ENCODE measurements at regions not wholly inside any gene's neighbourhood (a gene's known extent, or its start where the extent isn't known, plus 50 kb on each side); places are given as distances from the start of the nearest gene placed in this dataset.

DNA sequence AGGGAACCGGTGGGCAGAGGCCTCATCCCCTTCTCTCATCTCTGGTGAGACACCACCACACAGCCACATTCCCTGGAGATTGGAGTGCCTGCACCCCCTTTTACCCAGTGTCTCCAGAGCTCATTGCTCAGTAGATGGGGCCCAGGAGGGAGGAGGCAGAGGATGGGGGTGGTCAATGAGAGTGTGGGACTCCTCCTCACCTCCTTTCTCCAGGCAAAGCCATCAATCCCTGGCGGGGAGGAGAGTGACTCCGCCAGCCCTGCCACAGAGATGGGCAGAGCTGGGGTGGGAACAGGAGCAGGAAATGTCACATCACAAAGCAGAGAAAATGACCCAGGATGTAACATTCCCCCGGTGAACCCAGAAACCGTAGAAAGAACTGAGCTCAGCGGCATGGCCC is 117.2 kb downstream of the MATN1 start:
- DNase-seq, result no peak

- DNase-seq, result no peak
These were observed 117.9 kb downstream of the MATN1 start for GRCh38 chr1:30605441-30605920.

DNA sequence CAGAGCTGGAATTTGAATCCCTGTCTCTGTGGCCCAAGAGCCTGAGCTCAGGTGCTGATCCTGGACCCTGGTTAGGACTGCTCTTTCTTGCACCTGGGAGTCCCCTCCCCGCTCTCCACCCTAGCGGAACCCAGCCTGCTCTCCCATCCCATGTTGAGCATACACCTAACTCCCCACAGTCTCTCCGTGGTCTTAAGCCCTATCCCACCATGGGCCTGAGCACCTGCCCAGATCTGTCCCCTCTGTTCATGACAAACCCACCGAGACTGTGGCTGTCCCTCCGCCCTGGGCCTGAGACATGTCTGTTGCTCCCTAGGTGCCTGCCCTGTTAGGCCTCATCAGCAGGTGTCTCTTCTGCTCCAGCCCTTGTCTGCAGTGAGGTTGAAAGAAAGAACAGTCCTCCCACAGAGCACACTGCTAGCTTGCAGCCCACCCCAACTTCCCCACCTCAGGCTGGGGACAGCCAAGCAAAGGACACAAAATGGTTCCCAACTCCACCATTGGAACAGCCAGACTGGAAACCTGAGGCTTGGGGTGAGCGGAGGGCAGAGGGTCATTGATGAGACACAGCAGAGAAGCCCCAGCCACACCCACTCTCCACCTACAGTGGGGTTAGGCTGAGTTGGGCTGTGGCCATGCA is 118.5 kb downstream of the MATN1 start:
- no peak for DNase-seq

DNA sequence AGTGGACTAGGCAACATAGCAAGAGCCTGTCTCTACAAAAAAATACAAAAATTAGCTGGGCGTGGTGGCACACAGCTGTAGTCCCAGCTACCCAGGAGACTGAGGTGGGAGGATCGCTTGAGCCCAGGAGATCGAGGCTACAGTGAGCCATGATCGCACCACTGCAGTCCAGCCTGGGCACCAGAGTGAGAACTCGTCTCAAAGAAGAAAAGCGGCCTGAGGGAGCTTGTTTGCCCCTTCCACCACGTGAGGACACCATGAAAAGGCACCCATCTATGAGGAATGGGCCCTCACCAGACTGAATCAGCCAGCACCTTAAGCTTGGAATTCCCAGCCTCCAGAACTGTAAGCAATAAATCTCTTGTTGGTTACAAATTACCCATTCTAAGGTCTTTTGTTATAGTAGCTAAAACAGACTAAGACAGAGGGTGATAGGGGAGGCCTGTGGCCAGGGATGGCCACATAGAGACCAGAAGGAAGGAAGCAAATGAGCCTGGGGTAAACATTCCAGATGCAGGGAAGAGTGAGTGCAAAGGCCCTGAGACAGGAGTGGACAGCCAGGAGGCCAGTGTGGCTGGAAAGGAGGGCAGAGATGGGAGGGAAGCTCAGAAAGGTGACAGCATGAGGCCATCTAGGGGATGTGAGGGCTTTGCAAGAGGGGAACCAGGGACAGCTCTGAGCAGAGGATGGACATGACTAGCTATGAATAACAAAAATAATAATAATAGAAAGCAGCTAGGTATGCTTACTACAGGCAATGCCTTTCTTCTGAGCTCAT is 120.1 kb downstream of the MATN1 start:
- no peak for DNase-seq

- DNase-seq, result no peak
These were observed 121.9 kb downstream of the MATN1 start for GRCh38 chr1:30601316-30602085.

- no peak for DNase-seq
These were observed 122.7 kb downstream of the MATN1 start for GRCh38 chr1:30600706-30601105.

DNA sequence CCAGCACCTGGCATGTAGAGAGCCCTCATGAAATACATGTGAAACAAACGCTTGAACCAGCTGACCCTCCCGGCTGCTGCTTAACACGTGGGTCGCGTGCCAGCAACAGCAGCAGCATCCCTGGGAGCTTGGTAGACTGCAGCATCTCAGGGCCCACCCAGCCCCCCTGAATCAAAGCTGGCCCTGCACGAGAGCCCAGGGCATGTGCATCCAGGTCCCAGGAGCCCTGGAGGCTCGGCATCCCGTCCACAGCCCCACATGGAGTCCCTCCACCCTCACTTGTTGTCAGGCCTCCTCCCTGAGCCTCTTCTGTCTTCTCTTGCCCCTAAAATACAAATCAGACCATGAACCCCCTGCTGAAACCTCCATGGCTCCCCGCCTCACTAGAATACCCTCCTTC is 123.1 kb downstream of the MATN1 start:
- DNase-seq, result peak; percentile 82

DNA sequence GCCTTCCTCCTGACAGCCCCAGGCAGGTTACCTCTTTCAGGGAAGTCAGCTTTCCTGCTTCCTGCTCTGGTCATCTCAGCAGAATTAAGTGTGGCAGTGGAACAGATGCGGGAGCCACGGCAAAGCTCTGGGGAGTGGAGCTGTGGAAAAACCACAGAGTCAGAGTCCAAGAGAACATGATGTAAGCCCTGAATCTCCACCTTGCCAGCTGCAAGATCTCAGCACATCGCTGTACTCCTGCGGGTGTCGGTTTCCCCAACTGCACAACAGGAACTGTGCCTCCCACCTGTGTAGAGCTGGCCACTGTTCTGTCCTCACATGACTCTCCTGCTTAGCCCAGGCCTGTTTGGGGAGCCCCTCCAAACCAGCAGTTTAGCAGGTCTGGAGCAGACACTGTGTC is 123.7 kb downstream of the MATN1 start:
- DNase-seq, result peak; percentile 72

GRCh38 chr1:30598571-30599114 is 124.7 kb downstream of the MATN1 start:
- DNase-seq, result no peak

- no peak for DNase-seq
These were observed 125.7 kb downstream of the MATN1 start for GRCh38 chr1:30597711-30598110.

- no peak for DNase-seq
These were observed 126.5 kb downstream of the MATN1 start for GRCh38 chr1:30596891-30597290.

GRCh38 chr1:30596470-30596869 is 126.9 kb downstream of the MATN1 start:
- DNase-seq, result no peak

DNA sequence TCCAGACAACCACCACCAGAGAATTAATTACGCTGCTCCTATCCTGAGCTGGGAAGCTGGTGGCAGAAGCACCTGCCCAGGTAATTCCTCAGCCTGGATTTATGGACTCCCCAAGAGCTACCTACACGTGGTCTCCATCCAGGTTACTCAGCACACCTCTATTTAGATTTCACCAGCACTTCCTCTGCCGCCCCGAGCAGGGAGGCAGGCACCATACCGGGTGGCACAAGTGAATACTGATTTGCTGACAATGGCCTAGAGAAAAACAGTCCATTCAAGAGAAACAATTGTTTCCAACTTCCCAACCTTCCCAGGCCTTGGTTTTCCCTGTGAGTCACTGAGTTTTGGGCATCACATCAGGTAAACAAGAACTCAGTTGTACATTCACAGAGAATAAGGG is 134.3 kb downstream of the MATN1 start:
- no peak for DNase-seq

DNA sequence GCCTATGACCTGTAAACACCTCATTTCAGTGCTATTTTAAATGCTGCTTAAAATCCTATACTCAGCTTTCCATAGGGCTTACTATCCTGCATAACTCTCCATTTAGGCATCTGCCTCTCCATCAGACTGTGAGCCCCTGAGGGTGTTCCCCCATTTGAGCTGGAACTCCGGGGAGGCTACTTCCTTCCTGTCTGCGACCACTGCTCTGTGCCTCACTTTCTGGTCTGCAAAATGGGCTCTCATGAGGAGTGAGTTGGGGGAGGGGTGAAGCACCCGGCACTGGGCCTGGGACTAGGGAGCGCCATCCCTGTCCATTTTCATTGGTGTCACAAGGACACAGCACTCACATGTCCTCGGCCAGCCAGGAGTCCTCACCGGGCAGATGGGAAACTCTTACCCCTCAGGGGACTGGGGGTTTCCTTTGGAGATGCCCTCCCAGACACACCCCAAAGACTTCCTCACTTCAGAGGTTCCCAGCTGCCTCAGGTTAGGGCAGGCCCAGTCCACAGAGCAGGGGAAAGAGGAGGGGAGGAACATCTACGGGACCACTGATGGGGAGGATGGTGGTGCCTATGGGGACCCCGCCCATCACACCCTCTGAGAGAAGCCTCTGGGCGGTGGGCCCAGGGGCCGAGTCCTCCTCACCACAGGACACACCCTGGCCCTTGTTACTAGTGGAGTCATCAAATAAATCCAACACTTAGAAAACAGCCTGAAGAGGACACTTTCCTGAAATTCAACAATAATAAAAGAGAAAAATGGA is 134.9 kb downstream of the MATN1 start:
- DNase-seq, result no peak

DNA sequence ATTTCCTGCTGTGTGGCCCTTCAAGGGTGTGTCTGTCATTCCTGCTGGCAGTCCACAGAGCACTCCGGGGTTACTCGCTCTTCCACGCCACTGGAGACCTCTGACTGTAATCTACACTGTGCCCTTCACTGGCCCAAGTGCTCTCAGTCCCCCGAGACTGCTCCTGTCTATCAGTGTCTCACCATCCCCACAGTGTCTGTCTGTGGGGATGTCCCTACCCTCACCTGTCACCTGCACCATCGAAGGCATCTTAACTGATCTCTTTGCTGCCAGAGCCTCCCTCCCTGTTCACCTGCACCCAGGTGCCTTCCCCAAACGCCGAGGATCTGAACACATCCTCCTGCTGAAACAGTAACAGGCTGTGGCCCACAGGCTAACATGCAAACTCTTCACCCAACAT is 136.7 kb downstream of the MATN1 start:
- no peak for DNase-seq

DNA sequence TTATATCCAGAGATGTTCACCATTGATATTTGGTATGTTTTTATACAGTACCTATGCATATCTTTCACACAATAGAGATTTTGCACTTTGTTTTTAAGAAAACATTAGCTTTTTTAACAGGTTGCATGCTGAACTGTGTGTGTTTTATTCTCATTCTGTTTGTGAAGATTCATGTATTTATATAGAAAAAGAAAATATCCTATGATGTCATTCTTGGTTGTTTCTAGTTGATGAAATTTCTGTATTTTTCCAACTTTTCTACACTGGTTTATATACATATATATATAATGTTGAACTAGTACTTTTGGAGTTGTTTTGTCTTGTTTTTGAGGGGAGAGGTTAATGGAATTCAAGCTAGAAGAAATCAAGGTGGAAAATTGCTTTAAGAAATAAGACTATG is 143.8 kb downstream of the MATN1 start:
- DNase-seq, result no peak

- no peak for DNase-seq
These were observed 148.3 kb downstream of the MATN1 start for GRCh38 chr1:30575066-30575465.

DNA sequence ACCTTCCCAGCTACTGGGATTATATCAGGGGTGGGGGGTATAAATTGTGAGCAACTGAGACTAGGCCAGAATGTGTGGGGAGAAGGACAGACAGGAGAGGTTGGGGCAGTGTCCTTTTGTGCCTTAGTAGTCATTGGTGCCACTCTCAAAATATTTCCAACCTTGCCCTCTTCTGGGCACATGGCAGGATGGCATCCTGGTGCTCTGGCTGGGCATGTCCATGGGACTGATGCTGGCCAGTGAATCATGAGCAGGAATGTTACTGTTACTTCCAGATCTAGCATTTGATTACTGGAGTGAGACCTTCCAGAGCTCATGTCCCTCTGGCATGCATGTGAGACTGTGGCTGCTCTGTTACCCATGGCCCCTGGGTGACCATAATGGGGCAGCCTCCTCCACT is 151.2 kb downstream of the MATN1 start:
- no peak for DNase-seq

DNA sequence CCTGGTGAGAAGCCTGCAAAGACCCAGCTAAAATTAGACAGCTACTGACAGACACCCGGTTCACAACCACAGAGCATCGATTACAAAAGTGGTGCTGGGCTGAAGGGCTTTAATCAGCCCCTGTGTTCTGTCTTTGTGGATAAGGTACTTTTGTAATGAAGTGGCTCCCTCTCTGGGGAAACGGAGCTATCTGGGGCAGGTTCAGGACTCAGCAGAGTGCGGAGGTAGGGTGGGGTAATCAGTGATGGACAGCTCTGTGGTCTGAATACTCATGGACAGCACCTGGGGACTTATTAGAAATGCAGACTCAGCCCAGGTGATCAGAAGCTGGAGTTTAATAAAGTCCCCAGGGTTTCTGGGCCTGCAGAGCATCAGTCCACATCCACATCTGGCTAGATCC is 152.0 kb downstream of the MATN1 start:
- no peak for DNase-seq

- DNase-seq, result no peak
These were observed 154.0 kb downstream of the MATN1 start for GRCh38 chr1:30569384-30569783.

GRCh38 chr1:30562559-30562958 is 160.8 kb downstream of the MATN1 start:
- no peak for DNase-seq

- DNase-seq, result no peak
These were observed 171.8 kb downstream of the MATN1 start for GRCh38 chr1:30551603-30552002.
